Colonic mucosa (tissue), 4 donors: ENCODE measurements at regions not wholly inside any gene's neighbourhood (a gene's known extent, or its start where the extent isn't known, plus 50 kb on each side); places are given as distances from the start of the nearest gene placed in this dataset.

Experiments
- DNase-seq: peaks from one replicate; pipeline ENCODE4 v3.0.0-alpha.2; 2020
- H3K27ac ChIP-seq: fragments of 200-600 bp; one replicate; pipeline ENCODE4 v1.8.0; 2021
- H3K27me3 ChIP-seq: fragments of 200-600 bp; one replicate; pipeline ENCODE4 v1.8.0; 2021
- H3K36me3 ChIP-seq: fragments of 200-600 bp; one replicate; pipeline ENCODE4 v1.8.0; 2021
- H3K4me1 ChIP-seq: fragments of 200-600 bp; one replicate; pipeline ENCODE4 v1.8.0; 2021; ENCODE audit warnings: mild to moderate bottlenecking
- H3K4me3 ChIP-seq: fragments of 200-600 bp; one replicate; pipeline ENCODE4 v1.8.0; 2021
- H3K9ac ChIP-seq, 2 donors: one replicate each; pipeline ENCODE4 v1.7.0; 2013; ENCODE audit warnings: control low read depth in 2 of 2, low read depth in 2 of 2, low read length in 2 of 2
- H3K9me3 ChIP-seq: fragments of 200-600 bp; one replicate; pipeline ENCODE4 v1.8.0; 2021
- CTCF ChIP-seq: fragments of 200-600 bp; IDR thresholded peaks from one replicate; pipeline ENCODE4 v1.8.0; 2022; ENCODE audit warnings: antibody characterized with exemption, mild to moderate bottlenecking
- intact Hi-C: fragments of 100-400 bp; cut with DNase I; formaldehyde crosslinking; loops from one replicate; pipeline ENCODE4 v1.14.1; 2022
- donor health status: healthy.
- donor health status: DM: no; HTN: no; CAD: no.
- donor health status: DM: no; HTN: no; CAD: no.

GRCh38 chr13:67318860-67319259, 88.7 kb upstream of the PCDH9 start:
- H3K36me3 ChIP-seq: no peaks in the 10 kb centered on the region
- no peak overlapping the region for H3K4me3 ChIP-seq
- intact Hi-C loops: no loop called here
- DNase-seq: no peak
- no peak overlapping the region for H3K9ac ChIP-seq
- no peaks in the 10 kb centered on the region for H3K4me1 ChIP-seq
- TF ChIP-seq CTCF: no peak
- H3K27ac ChIP-seq: no peak overlapping the region
- H3K9me3 ChIP-seq: no peaks in the 10 kb centered on the region
- H3K27me3 ChIP-seq: no peaks in the 10 kb centered on the region

- H3K36me3 ChIP-seq: no peaks in the 10 kb centered on the region
- intact Hi-C loops: no loop called here
- H3K9me3 ChIP-seq: no peaks in the 10 kb centered on the region
- H3K27ac ChIP-seq: no peak overlapping the region
- no peak for TF ChIP-seq CTCF
- no peak for DNase-seq
- H3K27me3 ChIP-seq: no peaks in the 10 kb centered on the region
- no peak overlapping the region for H3K9ac ChIP-seq
- no peak overlapping the region for H3K4me3 ChIP-seq
- no peaks in the 10 kb centered on the region for H3K4me1 ChIP-seq
These were observed 88.3 kb upstream of the PCDH9 start for GRCh38 chr13:67318398-67318797.

GRCh38 chr13:67314405-67314804, 84.3 kb upstream of the PCDH9 start:
- no peak for DNase-seq
- Histone ChIP-seq H3K9ac (no peak overlapping the region), H3K27ac (no peak overlapping the region), H3K9me3 (no peaks in the 10 kb centered on the region), H3K4me3 (no peak overlapping the region), H3K36me3 (no peaks in the 10 kb centered on the region), H3K27me3 (no peaks in the 10 kb centered on the region), H3K4me1 (no peaks in the 10 kb centered on the region)
- TF ChIP-seq CTCF: no peak
- intact Hi-C loops: no loop called here

GRCh38 chr13:67308004-67308772, 78.1 kb upstream of the PCDH9 start:
- Histone ChIP-seq H3K36me3 (no peaks in the 10 kb centered on the region), H3K4me1 (no peaks in the 10 kb centered on the region), H3K4me3 (no peak overlapping the region), H3K27ac (no peak overlapping the region), H3K9ac (no peak overlapping the region), H3K27me3 (no peaks in the 10 kb centered on the region), H3K9me3 (no peaks in the 10 kb centered on the region)
- no peak for DNase-seq
- no peak for TF ChIP-seq CTCF
- intact Hi-C loops: no loop called here

- H3K4me1 ChIP-seq: no peaks in the 10 kb centered on the region
- H3K9me3 ChIP-seq: no peaks in the 10 kb centered on the region
- no peaks in the 10 kb centered on the region for H3K27me3 ChIP-seq
- no peak for TF ChIP-seq CTCF
- no peak overlapping the region for H3K27ac ChIP-seq
- intact Hi-C loops: no loop called here
- H3K36me3 ChIP-seq: no peaks in the 10 kb centered on the region
- no peak overlapping the region for H3K9ac ChIP-seq
- no peak overlapping the region for H3K4me3 ChIP-seq
- DNase-seq: no peak
These were observed 76.6 kb upstream of the PCDH9 start for GRCh38 chr13:67306742-67307141.
